AG10803 (cell line): ENCODE measurements at regions not wholly inside any gene's neighbourhood (a gene's known extent, or its start where the extent isn't known, plus 50 kb on each side); places are given as distances from the start of the nearest gene placed in this dataset.

ENCODE experiments used
- DNase-seq: peaks from one replicate; pipeline ENCODE4 v3.0.0; 2010; ENCODE audit warnings: low read depth
- H3K4me3 ChIP-seq: 2 replicates; pipeline ENCODE4 v1.5.1; 2011; ENCODE audit warnings: mild to moderate bottlenecking, low read length, control low read depth
- TF ChIP-seq, protein P1 (sequence below): conservative IDR thresholded peaks from 2 replicates; pipeline ENCODE4 v1.5.1; 2011; ENCODE audit warnings: mild to moderate bottlenecking, low read length, control low read depth, inconsistent platforms

GRCh38 chr5:143732402-143732801, 79.6 kb upstream of the HMHB1 start:
- DNase-seq, result no peak
- no peak overlapping the region for H3K4me3 ChIP-seq
- TF ChIP-seq, protein P1, sequence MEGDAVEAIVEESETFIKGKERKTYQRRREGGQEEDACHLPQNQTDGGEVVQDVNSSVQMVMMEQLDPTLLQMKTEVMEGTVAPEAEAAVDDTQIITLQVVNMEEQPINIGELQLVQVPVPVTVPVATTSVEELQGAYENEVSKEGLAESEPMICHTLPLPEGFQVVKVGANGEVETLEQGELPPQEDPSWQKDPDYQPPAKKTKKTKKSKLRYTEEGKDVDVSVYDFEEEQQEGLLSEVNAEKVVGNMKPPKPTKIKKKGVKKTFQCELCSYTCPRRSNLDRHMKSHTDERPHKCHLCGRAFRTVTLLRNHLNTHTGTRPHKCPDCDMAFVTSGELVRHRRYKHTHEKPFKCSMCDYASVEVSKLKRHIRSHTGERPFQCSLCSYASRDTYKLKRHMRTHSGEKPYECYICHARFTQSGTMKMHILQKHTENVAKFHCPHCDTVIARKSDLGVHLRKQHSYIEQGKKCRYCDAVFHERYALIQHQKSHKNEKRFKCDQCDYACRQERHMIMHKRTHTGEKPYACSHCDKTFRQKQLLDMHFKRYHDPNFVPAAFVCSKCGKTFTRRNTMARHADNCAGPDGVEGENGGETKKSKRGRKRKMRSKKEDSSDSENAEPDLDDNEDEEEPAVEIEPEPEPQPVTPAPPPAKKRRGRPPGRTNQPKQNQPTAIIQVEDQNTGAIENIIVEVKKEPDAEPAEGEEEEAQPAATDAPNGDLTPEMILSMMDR, result no peak

DNA sequence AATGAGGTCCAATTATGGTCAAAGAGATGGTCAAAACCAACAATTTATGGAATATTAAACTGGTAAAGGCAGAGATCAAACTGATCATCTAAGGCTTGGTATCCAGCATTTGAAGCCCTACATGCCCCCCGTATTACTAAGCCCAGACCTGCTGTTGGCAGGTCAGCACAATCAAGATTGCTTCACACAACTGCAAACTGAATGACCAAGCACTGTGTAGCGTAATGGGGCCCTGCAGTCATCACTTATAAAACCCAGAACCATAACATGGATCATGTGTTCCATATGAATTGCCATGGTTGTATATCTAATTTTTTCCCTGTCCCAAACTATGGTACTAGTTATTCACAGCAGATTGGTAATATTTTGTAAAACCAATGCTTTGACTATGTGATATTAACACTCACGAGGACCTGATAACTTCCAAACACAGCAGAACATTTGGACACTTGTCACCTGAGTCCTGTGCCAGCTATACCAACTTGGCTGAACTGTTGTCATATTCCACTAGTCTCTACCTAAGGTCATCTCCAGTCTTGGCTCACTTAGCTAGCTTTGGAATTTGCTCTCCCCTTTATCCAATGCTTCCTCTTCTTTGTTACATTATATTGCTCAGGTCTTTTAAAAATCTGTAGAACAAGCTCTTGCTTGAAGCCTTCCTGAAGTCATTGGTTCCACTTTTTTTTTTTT, 81.7 kb upstream of the HMHB1 start:
- no peak overlapping the region for H3K4me3 ChIP-seq
- no peak for DNase-seq
- TF ChIP-seq, protein P1, result no peak

GRCh38 chr5:143729334-143729946, 82.5 kb upstream of the HMHB1 start:
- TF ChIP-seq, protein P1, result no peak
- no peak for DNase-seq
- no peak overlapping the region for H3K4me3 ChIP-seq

DNA sequence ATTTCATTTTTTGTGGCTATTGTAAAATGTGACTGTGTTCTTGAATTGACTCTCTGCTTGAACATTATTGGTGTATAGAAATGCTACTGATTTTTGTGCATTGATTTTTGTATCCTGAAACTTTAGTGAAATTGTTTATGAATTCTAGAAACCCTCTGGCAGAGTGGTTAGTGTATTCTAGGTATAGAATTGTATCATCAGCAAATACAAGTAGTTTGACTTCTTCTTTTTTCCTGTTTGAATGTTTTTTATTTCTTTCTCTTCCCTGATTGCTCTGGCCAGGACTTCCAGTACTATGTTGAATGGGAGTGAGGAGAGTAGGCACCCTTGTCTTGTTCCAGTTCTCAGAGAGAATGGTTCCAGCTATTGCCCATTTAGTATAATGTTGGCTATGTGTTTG, 88.8 kb upstream of the HMHB1 start:
- H3K4me3 ChIP-seq, result no peak overlapping the region
- DNase-seq, result no peak
- TF ChIP-seq, protein P1, result no peak

GRCh38 chr5:143721925-143722324, 90.0 kb upstream of the HMHB1 start:
- TF ChIP-seq, protein P1, result no peak
- peak; percentile 78 for DNase-seq
- no peak overlapping the region for H3K4me3 ChIP-seq

DNA sequence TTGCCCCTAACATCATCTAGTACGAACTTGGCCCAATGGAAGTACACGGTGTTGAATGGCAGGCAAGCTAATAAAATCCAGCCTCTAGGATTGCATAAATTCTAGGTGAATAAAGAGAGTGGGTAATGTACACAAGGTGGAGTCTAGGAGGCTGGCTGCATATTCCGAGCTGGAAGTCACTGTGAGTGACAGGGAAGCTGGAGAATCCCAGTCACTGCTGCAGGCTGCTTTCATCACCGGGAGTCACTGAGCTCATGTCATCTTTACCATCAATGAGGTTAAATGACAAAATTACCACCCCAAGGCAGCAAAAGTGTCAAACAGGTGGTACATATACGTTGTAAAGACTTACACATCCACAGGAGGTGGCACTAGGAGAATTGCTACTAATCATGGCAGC, 91.3 kb upstream of the HMHB1 start:
- DNase-seq, result no peak
- no peak overlapping the region for H3K4me3 ChIP-seq
- TF ChIP-seq, protein P1, result no peak

- H3K4me3 ChIP-seq, result no peak overlapping the region
- TF ChIP-seq, protein P1, result peak; percentile 37
- peak; percentile 97 for DNase-seq
Observed at GRCh38 chr5:143717400-143717799, 94.6 kb upstream of the HMHB1 start.
